HepG2 (cell line): ENCODE measurements at regions not wholly inside any gene's neighbourhood (a gene's known extent, or its start where the extent isn't known, plus 50 kb on each side); places are given as distances from the start of the nearest gene placed in this dataset.
A peak's percentile ranks its signal among the peaks of the same experiment; 100 is the strongest.

Experiments
- CBFB ChIP-seq: sonication (generic); formaldehyde crosslinking; IDR thresholded peaks from 2 replicates; pipeline ENCODE4 v1.4.0; 2020; ENCODE audit warnings: missing genetic modification reagents
- DMAP1 ChIP-seq: IDR thresholded peaks from 2 replicates; pipeline ENCODE4 v1.6.1; 2016
- ELF3 ChIP-seq: IDR thresholded peaks from 2 replicates; pipeline ENCODE4 v1.6.1; 2016; ENCODE audit warnings: missing genetic modification reagents, missing compliant biosample characterization
- FOXK1 ChIP-seq: sonication (generic); formaldehyde crosslinking; IDR thresholded peaks from 2 replicates; pipeline ENCODE4 v1.4.0; 2020; ENCODE audit warnings: low read depth, missing genetic modification reagents, borderline replicate concordance
- KDM1A ChIP-seq: IDR thresholded peaks from 2 replicates; pipeline ENCODE4 v1.6.1; 2016; ENCODE audit warnings: missing compliant biosample characterization
- MEIS1 ChIP-seq: sonication (generic); formaldehyde crosslinking; IDR thresholded peaks from 2 replicates; pipeline ENCODE4 v1.9.0; 2021; ENCODE audit warnings: mild to moderate bottlenecking, missing genetic modification reagents, moderate library complexity, borderline replicate concordance
- NCOR1 ChIP-seq: fragments of 200-600 bp; sonication (generic); IDR thresholded peaks from 2 replicates; pipeline ENCODE4 v1.7.0; 2017; ENCODE audit warnings: antibody characterized with exemption, low read length, borderline replicate concordance
- PITX1 ChIP-seq: sonication (generic); formaldehyde crosslinking; IDR thresholded peaks from 2 replicates; pipeline ENCODE4 v1.5.1; 2020; ENCODE audit warnings: mild to moderate bottlenecking, missing genetic modification reagents
- SIN3A ChIP-seq: IDR thresholded peaks from 2 replicates; pipeline ENCODE4 v1.6.1; 2011; ENCODE audit warnings: low read depth, mild to moderate bottlenecking, control low read depth, low read length, borderline replicate concordance
- SNAPC5 ChIP-seq: sonication (generic); formaldehyde crosslinking; IDR thresholded peaks from 2 replicates; pipeline ENCODE4 v1.8.1; 2023; ENCODE audit warnings: mild to moderate bottlenecking, missing genetic modification reagents, borderline replicate concordance
- ZNF230 ChIP-seq: sonication (generic); formaldehyde crosslinking; IDR thresholded peaks from 2 replicates; pipeline ENCODE4 v1.4.0; 2020; ENCODE audit warnings: mild to moderate bottlenecking, missing genetic modification reagents
- ZNF331 ChIP-seq: sonication (generic); formaldehyde crosslinking; IDR thresholded peaks from 2 replicates; pipeline ENCODE4 v1.4.0; 2020; ENCODE audit warnings: missing genetic modification reagents
- ZNF33A ChIP-seq: sonication (generic); formaldehyde crosslinking; IDR thresholded peaks from 2 replicates; pipeline ENCODE4 v1.5.1; 2020; ENCODE audit warnings: missing genetic modification reagents, mild to moderate bottlenecking, moderate library complexity, borderline replicate concordance
- ZNF44 ChIP-seq: sonication (generic); formaldehyde crosslinking; IDR thresholded peaks from 2 replicates; pipeline ENCODE4 v1.5.1; 2020; ENCODE audit warnings: mild to moderate bottlenecking, missing genetic modification reagents
- TF ChIP-seq, protein P1 (sequence below): sonication (generic); formaldehyde crosslinking; IDR thresholded peaks from 2 replicates; pipeline ENCODE4 v1.5.0; 2020; ENCODE audit warnings: mild to moderate bottlenecking, missing genetic modification reagents, borderline replicate concordance
- TF ChIP-seq, protein P2 (sequence below): sonication (generic); formaldehyde crosslinking; IDR thresholded peaks from 2 replicates; pipeline ENCODE4 v1.4.0; 2020; ENCODE audit warnings: missing genetic modification reagents
- TF ChIP-seq, protein P3 (sequence below): sonication (generic); formaldehyde crosslinking; IDR thresholded peaks from 2 replicates; pipeline ENCODE4 v1.4.0; 2020; ENCODE audit warnings: low read depth, missing genetic modification reagents
- TF ChIP-seq, protein P4 (sequence below): sonication (generic); formaldehyde crosslinking; IDR thresholded peaks from 2 replicates; pipeline ENCODE4 v1.4.0; 2020; ENCODE audit warnings: missing genetic modification reagents, low read depth, mild to moderate bottlenecking, borderline replicate concordance

GRCh38 chr17:68777856-68778694, 176.9 kb upstream of the FAM20A start (continued):
- TF ChIP-seq, protein P1, sequence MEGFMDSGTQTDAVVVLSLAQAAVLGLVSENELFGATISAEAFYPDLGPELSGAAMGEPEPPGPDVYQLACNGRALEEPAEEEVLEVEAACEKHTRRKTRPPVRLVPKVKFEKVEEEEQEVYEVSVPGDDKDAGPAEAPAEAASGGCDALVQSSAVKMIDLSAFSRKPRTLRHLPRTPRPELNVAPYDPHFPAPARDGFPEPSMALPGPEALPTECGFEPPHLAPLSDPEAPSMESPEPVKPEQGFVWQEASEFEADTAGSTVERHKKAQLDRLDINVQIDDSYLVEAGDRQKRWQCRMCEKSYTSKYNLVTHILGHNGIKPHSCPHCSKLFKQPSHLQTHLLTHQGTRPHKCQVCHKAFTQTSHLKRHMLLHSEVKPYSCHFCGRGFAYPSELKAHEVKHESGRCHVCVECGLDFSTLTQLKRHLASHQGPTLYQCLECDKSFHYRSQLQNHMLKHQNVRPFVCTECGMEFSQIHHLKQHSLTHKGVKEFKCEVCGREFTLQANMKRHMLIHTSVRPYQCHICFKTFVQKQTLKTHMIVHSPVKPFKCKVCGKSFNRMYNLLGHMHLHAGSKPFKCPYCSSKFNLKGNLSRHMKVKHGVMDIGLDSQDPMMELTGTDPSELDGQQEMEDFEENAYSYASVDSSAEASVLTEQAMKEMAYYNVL (CRISPR knock-in tag), result 0 out of 2 replicates have a peak, but pooled peaks have one; percentile 85
- TF ChIP-seq SIN3A, result no peak
- TF ChIP-seq FOXK1, result no peak; the same call in 1 of the 2 replicates
- TF ChIP-seq PITX1 (CRISPR knock-in tag), result peak; percentile 35; the same call in 1 of the 2 replicates
- TF ChIP-seq CBFB (CRISPR knock-in tag), result no peak
- TF ChIP-seq, protein P2, sequence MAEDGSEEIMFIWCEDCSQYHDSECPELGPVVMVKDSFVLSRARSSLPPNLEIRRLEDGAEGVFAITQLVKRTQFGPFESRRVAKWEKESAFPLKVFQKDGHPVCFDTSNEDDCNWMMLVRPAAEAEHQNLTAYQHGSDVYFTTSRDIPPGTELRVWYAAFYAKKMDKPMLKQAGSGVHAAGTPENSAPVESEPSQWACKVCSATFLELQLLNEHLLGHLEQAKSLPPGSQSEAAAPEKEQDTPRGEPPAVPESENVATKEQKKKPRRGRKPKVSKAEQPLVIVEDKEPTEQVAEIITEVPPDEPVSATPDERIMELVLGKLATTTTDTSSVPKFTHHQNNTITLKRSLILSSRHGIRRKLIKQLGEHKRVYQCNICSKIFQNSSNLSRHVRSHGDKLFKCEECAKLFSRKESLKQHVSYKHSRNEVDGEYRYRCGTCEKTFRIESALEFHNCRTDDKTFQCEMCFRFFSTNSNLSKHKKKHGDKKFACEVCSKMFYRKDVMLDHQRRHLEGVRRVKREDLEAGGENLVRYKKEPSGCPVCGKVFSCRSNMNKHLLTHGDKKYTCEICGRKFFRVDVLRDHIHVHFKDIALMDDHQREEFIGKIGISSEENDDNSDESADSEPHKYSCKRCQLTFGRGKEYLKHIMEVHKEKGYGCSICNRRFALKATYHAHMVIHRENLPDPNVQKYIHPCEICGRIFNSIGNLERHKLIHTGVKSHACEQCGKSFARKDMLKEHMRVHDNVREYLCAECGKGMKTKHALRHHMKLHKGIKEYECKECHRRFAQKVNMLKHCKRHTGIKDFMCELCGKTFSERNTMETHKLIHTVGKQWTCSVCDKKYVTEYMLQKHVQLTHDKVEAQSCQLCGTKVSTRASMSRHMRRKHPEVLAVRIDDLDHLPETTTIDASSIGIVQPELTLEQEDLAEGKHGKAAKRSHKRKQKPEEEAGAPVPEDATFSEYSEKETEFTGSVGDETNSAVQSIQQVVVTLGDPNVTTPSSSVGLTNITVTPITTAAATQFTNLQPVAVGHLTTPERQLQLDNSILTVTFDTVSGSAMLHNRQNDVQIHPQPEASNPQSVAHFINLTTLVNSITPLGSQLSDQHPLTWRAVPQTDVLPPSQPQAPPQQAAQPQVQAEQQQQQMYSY (CRISPR knock-in tag), result no peak
- peak; percentile 9; the same call in 1 of the 2 replicates for TF ChIP-seq ELF3 (CRISPR knock-in tag)
- TF ChIP-seq KDM1A (CRISPR knock-in tag), result no peak
- TF ChIP-seq ZNF331 (CRISPR knock-in tag), result 0 out of 2 replicates have a peak, but pooled peaks have one; percentile 32
- peak; percentile 67 for TF ChIP-seq NCOR1
- TF ChIP-seq MEIS1 (CRISPR knock-in tag), result peak; percentile 20; the same call in 1 of the 2 replicates
- no peak for TF ChIP-seq ZNF33A (CRISPR knock-in tag)
- TF ChIP-seq, protein P3, sequence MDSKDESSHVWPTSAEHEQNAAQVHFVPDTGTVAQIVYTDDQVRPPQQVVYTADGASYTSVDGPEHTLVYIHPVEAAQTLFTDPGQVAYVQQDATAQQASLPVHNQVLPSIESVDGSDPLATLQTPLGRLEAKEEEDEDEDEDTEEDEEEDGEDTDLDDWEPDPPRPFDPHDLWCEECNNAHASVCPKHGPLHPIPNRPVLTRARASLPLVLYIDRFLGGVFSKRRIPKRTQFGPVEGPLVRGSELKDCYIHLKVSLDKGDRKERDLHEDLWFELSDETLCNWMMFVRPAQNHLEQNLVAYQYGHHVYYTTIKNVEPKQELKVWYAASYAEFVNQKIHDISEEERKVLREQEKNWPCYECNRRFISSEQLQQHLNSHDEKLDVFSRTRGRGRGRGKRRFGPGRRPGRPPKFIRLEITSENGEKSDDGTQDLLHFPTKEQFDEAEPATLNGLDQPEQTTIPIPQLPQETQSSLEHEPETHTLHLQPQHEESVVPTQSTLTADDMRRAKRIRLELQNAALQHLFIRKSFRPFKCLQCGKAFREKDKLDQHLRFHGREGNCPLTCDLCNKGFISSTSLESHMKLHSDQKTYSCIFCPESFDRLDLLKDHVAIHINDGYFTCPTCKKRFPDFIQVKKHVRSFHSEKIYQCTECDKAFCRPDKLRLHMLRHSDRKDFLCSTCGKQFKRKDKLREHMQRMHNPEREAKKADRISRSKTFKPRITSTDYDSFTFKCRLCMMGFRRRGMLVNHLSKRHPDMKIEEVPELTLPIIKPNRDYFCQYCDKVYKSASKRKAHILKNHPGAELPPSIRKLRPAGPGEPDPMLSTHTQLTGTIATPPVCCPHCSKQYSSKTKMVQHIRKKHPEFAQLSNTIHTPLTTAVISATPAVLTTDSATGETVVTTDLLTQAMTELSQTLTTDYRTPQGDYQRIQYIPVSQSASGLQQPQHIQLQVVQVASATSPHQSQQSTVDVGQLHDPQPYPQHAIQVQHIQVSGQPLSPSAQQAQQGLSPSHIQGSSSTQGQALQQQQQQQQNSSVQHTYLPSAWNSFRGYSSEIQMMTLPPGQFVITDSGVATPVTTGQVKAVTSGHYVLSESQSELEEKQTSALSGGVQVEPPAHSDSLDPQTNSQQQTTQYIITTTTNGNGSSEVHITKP (CRISPR knock-in tag), result no peak
- TF ChIP-seq, protein P4, sequence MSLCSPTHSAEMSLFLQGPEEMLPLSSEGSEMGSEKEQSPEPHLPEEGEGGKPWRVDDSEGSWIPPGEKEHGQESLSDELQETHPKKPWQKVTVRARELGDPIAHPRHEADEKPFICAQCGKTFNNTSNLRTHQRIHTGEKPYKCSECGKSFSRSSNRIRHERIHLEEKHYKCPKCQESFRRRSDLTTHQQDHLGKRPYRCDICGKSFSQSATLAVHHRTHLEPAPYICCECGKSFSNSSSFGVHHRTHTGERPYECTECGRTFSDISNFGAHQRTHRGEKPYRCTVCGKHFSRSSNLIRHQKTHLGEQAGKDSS (CRISPR knock-in tag), result no peak
- TF ChIP-seq DMAP1 (CRISPR knock-in tag), result peak; percentile 58; the same call in 1 of the 2 replicates
- no peak for TF ChIP-seq SNAPC5 (CRISPR knock-in tag)
- 0 out of 2 replicates have a peak, but pooled peaks have one; percentile 73 for TF ChIP-seq ZNF230 (CRISPR knock-in tag)
- TF ChIP-seq ZNF44 (CRISPR knock-in tag), result no peak
